ENCODE measurements at regions not wholly inside any gene's neighbourhood (a gene's known extent, or its start where the extent isn't known, plus 50 kb on each side); places are given as distances from the start of the nearest gene placed in this dataset.

DNA sequence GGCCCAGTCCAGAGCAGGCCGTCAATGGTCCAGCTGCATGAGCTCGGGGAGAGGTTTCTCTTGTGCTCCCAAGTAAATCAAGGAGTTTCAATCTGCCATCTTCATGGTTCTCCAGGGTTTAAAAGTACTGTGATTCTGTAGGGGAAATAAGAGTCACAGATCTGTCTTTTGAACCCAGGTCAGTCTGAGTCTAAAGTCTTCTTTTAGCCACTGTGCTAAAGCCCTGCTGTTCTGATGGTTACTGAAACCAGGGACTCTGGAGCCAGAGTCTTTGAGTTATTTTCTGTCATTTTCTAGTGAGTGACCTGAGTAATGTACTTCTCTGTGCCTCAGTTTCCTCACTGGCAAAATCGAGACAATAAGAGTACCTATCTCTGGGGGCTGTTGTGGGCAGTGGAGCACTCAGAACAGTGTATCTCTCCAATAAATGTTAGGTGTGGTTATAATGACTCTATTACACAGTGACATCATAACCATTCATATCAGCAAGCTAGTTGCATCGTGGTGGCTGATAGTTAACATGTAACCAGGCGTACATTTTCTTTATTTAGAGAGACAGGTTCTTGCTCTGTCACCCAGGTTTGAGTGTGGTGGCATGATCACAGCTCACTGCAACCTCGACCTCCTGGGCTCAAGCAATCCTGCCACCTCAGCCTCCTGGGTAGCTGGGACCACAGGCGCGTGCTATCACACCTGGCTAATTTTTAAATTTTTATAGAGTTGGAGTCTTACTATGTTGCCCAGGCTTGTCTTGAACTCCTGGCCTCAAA lies 74.6 kb upstream of the KCNG1 start:
- DNase-seq (ENCODE audit: low read depth in 2 of 2): no peak

DNA sequence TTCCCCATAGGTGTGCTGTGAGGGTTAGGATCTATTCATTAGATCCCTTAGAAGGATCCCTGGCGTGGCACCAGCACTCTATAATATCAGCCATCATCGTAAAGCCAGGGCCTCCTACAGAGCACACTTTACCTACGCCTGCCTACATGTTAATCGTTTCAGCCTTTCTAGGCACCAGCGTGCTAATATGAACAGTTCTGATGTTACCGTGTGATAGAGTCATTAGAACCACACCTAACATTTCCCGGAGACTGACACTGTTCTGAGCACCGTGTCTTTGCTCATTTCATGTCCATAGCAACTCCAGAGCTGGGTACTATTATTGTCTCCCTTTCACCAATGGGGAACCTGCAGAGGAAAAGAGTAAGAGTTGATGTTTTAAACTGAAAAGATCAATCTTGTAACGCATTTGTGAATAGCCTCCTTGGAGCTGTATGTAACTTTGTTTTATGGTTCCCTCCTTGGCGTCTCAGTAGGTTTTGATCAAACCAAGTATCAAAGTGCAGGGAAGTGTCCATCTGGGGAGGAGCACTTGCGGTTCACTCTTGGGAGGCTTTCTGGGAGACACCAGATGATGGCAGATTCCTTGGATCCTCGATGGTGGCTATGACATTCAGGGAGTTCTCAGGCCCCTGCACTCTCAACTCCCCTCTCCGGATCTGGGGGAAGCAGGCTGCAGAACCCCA lies 73.8 kb upstream of the KCNG1 start:
- DNase-seq (ENCODE audit: low read depth in 2 of 2): no peak

DNA sequence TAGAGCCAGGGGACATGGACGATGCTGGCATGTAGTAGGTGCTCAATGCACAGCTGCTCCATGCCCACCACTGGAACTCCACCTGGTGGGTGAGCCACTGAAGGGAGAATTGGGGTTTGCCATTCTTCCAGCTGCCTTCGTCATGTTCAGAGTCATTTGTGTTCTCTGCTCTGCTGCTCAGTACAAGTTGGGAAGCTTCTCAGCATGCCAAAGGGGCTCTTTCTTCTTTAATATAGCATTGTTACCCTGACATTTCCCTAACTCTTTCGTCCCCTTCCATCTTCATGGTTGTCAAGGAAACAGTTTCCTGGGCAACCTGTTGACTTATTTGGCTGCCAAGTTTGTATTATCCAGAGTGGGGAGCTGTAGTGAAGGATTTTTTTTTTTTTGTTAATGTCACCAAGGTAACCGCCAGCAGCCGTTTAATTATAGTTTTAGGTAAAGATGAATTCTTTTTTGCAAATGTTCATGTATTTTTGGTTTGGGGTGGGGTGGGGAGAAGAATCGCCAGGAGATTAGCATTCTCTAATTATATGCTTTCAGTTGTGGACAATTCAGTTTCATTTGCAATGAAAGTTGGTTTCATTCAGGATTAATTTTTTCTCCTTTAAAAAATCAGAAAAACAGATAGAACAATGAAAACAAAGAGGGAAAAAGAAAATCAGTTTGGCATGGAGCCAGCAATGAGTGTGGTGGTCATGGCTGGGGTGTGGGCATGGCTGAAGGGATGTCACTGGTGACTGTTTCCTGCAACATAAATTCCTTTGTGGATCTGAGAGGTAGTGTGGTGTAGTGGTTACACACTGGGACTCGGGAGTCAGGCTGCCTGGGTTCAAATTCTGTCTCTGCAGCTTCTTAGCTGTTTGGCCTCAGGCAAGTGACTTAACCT lies 73.0 kb upstream of the KCNG1 start:
- no peak for DNase-seq (ENCODE audit: low read depth in 2 of 2)

DNA sequence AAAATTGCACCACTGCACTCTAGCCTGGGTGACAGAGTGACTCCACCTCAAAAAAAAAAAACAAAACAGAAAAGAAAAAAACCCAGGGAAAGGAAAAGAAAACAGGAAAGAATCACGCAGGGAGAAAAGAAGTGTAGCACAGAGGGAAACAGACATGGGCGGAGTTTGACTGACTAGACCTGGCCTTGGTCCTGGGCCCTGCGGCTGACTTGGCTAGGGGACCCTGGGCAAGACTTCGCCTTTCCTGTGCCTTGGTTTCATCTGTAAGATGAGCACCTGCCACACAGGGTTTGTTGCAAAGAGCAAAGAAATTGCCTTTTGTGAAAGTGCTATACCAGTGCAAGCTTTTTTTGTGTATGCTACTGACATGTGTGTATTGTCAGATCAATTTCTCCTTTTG lies 71.3 kb upstream of the KCNG1 start:
- DNase-seq (ENCODE audit: low read depth in 2 of 2): no peak

DNA sequence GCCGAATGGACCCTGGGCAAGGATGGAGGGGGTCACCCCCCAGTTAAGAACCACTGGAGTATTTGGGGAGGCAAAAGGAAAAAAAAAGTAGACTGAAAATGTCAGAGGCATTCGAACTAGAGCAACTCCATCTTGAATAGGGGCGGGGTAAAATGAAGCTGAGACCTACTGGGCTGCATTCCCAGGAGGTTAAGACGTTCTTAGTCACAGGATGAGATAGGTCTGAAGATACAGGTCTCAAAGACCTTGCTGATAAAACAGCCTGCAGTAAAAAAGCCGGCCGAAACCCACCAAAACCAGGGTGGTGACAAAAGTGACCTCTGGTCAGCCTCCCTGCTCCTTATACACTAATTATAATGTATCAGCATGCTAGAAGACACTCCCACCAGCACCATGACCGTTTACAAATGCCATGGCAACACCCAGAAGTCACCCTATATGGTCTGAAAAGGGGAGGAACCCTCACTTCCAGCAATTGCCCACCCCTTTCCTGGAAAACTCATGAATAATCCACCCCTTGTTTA lies 70.4 kb upstream of the KCNG1 start:
- DNase-seq (ENCODE audit: low read depth in 2 of 2): no peak

DNA sequence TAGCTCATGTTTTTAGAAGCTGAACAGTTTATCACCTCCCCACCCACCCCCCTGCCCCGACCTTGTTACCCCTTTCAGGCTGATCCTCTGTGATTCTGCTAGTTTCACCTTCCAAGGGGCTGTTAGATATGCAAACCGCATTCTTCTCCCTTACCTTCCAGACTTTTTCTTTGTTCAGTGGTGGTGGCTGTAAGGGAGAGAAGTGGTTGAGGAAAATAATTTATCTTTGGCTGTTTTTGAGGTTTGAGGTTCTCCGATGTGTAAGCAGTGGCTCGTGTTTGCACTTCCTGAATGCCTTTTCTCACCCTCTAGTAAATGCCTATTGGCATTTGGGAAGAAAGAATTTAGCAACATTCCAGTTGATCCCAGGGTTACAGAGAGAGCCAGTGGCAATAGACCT lies 69.4 kb upstream of the KCNG1 start:
- DNase-seq (ENCODE audit: low read depth in 2 of 2): no peak

DNA sequence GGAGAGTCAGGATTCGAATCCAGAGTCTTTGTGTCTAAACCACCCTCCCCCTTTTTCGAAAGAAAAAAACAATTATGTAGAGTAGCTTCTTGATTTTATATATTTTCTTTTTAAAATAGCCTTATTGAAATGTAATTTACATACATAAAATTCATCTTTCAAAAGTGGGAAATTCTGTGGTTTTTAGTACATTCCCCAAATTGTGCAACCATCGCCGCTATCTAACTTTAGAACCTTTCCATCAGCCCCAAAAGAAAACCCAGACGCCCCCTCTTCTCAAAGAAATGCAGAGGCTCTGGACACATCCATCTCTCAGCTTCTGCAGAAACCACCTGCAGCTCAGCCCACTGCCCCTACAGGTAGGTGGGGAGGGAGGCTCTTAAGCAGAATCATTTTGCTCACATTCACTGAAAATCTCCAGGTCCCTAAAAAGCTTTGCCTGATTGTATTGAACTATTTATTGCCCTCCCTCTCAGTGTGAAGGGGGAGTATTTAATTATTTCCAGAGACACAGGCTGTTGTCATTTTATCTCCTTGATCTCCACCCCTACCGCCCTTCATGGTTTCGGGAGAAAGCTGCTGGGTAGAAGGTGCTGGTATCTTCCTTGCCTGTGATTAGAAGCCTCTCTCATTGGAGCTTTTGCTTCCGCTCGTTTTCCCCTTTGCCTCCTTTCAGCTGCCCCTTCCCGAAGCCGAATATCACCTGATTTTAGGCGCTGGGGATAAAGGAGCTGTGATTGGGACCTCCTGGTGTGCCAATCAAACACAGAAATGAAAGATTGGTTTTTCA lies 68.7 kb upstream of the KCNG1 start:
- no peak for DNase-seq (ENCODE audit: low read depth in 2 of 2)

DNA sequence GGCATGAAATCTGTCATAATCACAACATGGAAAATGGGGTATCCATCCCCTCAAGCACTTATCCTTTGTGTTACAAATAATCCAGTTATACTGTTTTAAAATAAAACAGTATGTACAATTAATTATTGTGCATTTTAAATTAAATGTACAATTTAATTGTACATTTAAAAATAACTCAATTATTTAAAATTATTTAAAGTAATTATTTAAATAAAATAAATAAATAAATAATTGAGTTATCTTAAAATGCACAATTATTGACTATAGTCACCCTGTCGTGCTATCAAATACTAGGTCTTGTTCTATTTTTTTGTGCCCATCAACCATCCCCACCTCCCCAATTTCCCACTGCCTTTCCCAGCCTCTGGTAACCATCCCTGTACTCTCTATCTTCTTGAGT lies 66.9 kb upstream of the KCNG1 start:
- DNase-seq (ENCODE audit: low read depth in 2 of 2): no peak

DNA sequence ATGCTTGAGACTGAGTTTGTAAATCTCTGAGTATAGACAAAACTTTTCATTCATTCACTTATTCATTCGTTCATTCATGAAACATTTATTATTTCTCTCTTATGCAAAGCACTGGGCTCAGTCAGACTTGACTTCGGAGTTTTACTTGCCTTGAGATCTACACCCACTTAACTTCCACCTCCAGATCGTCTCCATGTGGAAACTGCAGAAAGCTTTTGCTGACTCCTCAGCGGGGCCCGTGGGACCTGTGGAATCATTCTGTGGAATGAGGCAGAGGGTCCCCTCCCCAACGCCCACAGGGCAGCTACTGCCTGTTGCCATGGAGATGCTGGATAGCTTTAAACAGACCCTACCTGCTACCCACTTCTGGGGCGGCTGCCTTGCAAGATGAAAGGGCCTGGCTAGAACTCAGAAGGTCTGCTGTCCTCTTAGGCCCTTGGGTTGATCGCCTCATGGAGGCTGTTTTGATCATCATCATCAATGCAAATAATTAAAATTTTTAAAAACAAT lies 66.4 kb upstream of the KCNG1 start:
- no peak for DNase-seq (ENCODE audit: low read depth in 2 of 2)

DNA sequence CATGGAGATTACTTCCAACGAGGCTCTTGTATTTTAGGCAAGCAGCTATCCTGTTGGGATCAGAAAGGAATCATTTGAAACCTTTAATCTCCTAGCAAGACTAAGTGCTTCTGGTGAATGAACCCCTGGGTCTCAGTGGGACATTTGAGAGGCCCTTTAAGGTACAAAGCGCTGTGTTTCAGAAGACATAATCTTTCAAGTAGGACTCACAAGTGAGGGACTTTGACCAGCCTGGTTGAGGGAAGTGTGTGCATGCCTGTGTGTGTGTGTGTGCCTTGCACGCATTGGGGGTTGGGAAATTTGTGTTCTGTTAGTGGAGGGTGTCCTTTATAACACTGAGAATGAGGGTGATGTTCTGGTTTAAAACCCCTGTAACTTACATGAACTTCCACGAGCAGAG lies 64.4 kb upstream of the KCNG1 start:
- no peak for DNase-seq (ENCODE audit: low read depth in 2 of 2)

DNA sequence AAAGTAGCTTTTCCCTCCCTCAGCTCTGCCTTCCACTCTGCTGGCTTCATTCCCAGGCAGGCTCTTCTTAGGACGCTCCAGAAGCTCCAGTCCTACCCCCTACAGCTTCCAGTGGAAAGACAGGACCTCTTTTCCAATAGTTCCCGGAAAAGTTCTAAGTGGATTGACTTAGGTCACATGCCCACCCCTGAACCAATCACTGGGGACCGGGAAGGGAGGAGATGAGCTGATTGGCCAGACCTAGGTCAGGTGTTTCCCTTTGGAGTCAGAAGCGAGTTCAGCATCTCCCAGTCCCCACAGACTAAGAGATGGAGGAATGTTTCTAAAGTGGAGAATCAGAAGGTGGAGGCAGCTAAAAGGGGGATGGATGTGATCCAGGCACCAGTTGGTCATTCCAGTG lies 62.9 kb upstream of the KCNG1 start:
- no peak for DNase-seq (ENCODE audit: low read depth in 2 of 2)

DNA sequence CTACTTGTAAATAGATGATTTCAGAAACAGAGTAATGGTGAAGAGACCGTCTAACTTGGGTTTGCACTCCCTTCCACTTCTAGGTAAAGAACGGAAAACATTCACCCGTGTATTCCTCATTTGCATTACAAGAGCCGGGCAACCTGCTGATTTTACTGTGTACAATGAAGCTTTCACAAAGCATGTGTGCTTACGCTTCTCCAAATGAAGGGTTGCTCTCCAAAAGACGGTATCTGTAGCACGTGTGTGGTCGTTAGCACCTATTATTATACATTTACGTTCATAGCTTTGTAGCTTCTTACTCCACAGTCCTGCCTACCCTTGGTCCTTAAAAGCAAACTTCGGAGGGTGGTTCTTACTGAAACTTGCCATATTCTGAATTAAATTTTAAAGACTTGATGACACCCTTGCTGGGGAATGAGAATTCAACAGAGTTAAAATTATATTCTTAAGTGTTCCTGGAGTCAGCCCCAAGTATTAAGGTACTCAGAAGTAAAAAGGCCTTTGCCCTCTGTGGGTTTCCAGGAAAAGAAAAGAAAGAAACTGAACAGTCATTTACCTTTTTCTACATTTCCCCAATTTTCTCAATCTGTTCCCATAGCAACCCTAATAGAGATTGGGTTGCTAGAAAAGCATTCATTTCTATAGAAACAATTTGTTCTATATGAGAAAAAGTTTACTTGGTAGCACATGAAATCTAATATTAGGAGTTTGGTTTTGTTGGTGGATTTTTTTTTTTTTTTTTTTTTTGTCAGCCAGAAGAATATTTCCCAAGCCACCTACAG lies 61.9 kb upstream of the KCNG1 start:
- no peak for DNase-seq (ENCODE audit: low read depth in 2 of 2)

DNA sequence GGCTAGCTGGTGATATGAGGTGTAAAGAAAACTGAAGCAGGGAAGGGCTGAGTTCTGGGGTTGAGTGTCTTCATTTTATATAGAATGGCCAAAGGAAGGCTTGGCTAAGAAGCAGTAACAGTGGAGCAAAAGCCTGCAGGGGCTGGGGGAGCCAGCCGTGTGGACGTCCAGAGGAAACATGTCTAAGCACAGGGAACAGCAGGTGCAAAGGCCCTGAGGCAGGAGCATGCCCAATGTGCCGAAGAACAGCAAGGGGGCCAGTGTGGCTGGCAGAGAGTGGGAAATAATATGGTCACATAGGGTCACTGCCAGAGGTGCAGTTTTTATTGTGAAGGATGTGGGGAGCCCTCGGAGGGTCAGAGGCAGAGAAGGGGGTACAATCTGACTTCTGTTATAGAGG lies 60.5 kb upstream of the KCNG1 start:
- DNase-seq (ENCODE audit: low read depth in 2 of 2): no peak

DNA sequence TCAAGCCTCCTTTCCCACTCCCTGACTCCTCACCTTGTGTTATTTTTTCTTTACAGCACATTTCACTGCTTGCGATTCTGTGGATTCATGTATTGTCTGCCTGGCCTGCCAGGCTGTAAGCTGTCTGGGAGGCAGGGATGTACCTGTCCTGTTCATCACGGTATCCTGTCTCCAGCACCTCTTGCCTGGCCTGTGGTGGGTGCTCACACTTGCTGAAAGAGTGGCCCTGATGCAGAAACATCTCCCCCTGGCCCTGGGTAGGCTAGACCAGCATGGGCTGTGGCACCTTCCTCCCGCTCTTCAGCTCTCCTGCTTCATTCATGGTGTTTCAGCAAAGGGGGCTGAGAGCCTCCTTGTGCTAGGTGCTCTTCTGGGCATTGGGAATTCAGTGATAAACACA lies 60.1 kb upstream of the KCNG1 start:
- no peak for DNase-seq (ENCODE audit: low read depth in 2 of 2)

DNA sequence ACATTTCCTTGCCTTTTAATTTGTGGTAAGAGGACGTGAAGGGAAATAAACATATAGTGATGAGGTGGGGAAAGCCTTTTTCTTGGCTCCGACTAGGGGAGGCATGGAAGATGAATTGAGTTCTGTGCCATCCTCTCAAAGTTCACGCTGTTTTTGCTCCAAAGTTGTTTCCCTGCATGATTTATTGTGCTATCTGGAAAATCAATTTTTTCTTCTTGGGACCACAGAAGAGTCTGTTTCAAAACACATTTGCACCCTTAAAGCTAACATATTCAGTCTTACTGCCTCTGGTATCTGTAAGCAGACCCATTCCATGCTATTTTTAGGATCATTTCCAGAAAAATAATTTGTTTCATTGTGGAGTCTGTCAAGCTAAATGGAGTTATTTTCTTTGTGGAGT lies 57.6 kb upstream of the KCNG1 start:
- no peak for DNase-seq (ENCODE audit: low read depth in 2 of 2)

DNA sequence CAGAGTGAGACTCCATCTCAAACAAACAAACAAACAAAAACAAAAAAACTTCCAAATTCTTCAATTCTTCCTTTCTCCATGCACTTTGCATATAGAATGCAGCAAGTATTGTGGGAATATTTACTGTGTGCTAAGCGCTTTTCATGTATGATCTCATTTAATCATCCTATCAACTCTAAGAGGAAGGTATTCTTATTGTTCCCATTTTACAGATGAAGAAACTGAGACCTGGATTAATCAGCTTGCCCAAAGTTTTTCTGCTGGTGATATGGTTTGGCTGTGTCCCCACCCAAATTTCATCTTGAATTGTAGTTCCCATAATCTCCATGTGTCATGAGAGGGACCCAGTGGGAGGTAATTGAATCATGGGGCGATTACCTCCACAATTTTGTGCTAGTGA lies 56.6 kb upstream of the KCNG1 start:
- DNase-seq (ENCODE audit: low read depth in 2 of 2): no peak

DNA sequence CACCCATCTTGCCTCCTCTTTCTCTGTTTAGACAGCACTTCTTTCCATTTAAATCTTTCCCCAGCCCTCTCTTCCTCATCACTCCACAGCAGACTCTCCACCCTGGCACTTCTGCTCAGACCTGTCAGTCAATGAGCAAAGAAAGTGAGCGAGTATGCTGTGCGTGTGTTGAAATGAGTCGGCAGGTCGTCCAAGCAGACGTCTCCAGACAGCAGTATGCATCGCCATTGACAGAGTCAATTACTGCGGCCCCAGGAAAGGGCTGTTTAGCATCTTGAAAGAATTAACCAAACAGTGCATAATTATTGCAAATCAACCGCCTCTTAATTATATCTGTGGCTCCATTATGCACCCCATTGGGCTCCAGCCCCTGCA lies 54.8 kb upstream of the KCNG1 start:
- DNase-seq (ENCODE audit: low read depth in 2 of 2): no peak

DNA sequence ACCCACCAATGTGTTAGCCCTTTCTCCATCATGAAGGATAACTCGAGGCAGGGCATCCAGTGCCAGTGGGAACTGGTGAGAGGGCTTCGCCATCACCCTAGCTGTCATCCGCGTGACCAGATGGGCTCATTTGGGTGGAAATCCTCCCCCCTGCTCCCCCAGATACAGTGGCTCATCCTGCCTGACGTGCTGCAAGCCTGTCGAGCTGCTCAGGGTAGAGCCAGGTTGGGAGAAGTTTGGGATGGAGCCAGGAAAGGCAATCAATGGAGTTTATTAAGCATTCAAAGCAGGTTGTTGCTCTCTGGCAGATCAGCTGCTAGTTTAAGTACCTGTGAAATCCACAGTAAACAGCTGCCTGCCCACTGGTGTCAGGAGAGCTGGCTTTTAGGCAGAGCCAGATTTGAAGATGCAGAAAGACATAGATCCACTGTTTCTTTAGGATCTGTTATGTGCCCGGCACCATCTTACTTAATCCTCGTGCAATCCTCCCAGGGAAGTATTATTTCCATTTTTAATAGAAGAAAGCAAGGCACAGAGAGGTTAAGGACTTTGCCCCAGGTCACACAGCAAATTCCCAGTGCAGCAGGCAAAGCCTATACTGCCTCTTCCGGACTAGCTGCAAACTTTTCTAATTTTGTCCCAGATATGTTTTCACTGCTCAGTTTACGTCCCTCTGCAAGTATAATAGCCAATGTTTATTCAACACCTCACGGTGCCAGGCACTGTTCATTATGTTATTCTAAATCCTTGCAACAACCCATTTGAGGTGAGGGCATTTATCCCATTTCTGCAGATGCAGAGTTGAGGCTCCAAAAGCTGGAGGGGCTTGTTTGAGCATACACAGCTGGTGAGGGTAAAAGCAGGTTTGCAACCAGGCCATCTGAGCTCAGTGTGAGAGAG lies 54.1 kb upstream of the KCNG1 start:
- DNase-seq (ENCODE audit: low read depth in 2 of 2): no peak

DNA sequence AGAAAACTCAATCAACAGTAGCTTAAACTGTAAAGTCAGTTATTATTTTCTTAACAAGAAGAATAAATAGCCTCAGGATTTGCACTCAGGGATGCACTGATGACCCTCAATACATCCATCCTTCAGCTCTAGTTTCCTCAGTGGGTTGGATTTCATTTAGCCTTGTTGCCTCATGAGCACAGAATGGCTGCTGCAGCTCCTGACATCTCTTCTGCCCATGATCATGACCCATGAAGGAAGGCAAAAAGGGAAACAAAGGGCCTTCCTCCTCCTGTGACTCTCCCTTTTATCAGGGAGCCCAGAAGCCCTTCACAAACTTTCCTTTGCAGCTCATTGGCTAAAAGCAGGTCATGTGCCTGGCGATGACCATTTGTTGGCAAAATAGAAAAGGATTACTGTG lies 51.2 kb upstream of the KCNG1 start:
- DNase-seq (ENCODE audit: low read depth in 2 of 2): no peak

Data from stimulated activated CD8-positive, alpha-beta memory T cell treated with anti-CD3 and anti-CD28 coated beads, Interleukin-2, amount 100 ng/mL, for 48 hours (primary cell).